A673 (cell line): ENCODE measurements at regions not wholly inside any gene's neighbourhood (a gene's known extent, or its start where the extent isn't known, plus 50 kb on each side); places are given as distances from the start of the nearest gene placed in this dataset.

Experiments used
- CTCF ChIP-seq: fragments of 300-800, 200-600 bp; sonication (generic); conservative IDR thresholded peaks from 2 replicates; pipeline ENCODE4 v1.5.1; 2017; ENCODE audit warnings: low read depth, mild to moderate bottlenecking, antibody characterized with exemption, low read length, moderate library complexity, mixed read lengths
- EZH2 ChIP-seq: fragments of 200-600 bp; sonication (generic); IDR thresholded peaks from 2 replicates; pipeline ENCODE4 v1.6.1; 2017; ENCODE audit warnings: borderline replicate concordance, low read depth, mild to moderate bottlenecking, mixed read lengths, antibody characterized with exemption, low read length; ENCODE audit not compliant: poor library complexity, severe bottlenecking

DNA sequence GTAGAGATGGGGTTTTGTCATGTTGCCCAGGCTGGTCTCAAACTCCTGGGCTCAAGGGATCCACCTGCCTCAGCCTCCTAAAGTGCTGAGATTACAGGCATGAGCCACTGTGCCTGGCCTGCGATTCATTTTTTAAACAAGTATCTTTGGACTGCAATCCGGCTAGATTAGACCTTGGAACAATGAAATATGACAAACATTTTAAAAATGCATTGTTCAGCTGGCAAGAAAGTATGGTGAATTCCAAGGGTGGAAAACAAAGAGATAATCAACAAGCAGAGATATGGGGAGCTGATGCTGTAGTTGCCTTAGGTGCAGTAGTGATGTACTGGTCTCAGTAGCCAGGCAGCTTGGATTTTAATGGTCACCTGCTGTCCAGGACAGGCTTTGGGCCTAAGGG is 95.8 kb upstream of the GOLGA8J start:
- TF ChIP-seq CTCF (no peak), EZH2 (no peak)
